Jurkat, Clone E6-1 (cell line): ENCODE measurements at regions not wholly inside any gene's neighbourhood (a gene's known extent, or its start where the extent isn't known, plus 50 kb on each side); places are given as distances from the start of the nearest gene placed in this dataset.

Source experiments
- DNase-seq: peaks from one replicate; pipeline ENCODE4 v3.0.0-alpha.2; 2011; ENCODE audit warnings: low read depth, low spot score
- H3K4me3 ChIP-seq: 2 replicates; pipeline ENCODE4 v1.5.1; 2011; ENCODE audit warnings: mild to moderate bottlenecking, low read length, control low read depth, moderate library complexity

GRCh38 chr7:15920953-15921352 lies 234.5 kb upstream of the MEOX2 start:
- H3K4me3 ChIP-seq = no peak overlapping the region
- no peak for DNase-seq

DNA sequence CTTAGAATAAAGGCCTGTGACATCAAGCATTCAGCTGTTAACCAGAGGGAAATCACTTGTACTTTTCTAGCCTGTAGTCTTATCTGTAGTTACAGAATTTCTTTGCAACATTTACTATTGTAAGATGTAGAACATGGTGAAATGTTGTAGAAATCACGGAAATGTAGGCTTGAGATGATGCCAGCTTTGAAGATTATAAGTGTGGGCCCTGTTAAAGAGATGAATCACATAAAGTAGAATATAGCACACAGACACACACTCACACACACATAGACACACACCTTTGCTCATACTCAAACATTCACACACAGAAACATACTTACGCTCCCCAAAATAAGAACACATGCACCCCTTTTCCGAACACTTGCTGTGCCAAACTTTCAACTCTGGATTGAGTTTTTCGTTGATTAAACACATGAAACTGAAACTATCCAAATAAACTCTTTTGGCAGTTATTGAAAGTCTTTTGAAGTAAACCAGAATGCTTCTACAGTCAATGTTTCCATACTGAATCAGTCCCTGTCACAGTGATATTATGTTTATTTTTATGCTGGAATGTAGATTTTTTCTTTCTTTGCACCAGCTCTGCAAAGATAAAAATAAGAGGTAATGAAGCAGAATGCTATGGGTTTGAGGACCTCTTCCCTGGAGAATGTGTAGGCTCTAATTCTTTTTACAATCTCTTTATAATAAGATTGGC lies 230.3 kb upstream of the MEOX2 start:
- no peak overlapping the region for H3K4me3 ChIP-seq
- no peak for DNase-seq

GRCh38 chr7:15915686-15916293 lies 229.3 kb upstream of the MEOX2 start:
- no peak overlapping the region for H3K4me3 ChIP-seq
- no peak for DNase-seq

- H3K4me3 ChIP-seq = no peak overlapping the region
- DNase-seq = no peak
These were observed 228.1 kb upstream of the MEOX2 start for GRCh38 chr7:15914611-15915010.

DNA sequence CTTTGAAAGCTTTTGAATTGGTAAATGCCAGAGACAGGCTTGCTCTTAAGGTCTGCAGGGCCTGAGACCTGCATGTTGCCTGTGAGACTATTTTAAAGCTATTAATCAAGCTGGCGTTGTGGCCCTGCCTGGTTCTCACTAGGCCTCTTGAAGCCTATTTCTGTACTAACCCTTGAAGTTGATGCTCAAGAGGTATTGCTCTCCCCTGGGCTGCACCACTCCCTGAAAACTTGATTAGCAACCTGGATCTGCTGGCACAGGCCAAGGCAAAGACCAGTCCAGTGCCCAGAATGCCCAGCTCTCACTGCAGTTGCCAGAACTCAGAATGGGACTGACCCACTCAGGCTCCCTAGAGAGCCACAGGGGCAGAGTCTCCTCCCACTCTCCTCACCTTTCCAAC lies 220.0 kb upstream of the MEOX2 start:
- no peak overlapping the region for H3K4me3 ChIP-seq
- no peak for DNase-seq

DNA sequence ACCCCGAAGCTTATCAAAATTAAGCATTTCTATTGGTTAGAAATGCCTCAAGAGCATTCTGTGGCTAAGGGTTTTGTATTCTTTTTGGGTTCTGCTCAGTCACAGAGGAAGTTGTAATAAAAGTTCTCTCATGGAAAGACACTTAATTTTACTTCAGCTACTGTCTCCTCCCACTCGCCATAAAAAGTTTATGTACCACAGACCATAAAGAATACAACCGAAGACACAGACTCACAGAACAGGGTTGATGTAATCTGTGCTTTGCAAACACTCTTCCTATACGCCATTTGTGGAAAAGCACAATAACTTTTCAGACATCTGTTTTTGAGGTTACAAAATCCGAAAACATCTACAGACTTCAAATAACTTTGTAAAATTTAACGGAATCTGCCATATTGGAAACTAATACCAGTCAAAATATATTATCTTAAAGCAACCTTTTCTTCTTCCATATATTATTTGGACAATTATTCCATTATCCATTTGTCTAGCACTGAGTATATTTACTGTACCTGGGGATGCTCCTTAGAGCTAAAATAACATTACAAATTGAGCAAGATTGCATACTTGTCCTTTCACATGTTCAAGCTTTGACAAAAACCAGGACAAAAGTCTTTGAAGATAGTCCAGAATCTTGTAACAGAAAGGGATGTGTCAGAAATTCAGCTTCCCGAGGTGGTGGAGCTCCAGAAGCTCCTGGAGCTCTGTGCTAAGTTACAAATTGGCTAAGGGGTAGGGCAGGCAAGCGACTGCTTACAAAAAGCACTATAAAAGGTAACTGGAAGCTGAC lies 219.0 kb upstream of the MEOX2 start:
- H3K4me3 ChIP-seq = no peak overlapping the region
- DNase-seq = no peak

DNA sequence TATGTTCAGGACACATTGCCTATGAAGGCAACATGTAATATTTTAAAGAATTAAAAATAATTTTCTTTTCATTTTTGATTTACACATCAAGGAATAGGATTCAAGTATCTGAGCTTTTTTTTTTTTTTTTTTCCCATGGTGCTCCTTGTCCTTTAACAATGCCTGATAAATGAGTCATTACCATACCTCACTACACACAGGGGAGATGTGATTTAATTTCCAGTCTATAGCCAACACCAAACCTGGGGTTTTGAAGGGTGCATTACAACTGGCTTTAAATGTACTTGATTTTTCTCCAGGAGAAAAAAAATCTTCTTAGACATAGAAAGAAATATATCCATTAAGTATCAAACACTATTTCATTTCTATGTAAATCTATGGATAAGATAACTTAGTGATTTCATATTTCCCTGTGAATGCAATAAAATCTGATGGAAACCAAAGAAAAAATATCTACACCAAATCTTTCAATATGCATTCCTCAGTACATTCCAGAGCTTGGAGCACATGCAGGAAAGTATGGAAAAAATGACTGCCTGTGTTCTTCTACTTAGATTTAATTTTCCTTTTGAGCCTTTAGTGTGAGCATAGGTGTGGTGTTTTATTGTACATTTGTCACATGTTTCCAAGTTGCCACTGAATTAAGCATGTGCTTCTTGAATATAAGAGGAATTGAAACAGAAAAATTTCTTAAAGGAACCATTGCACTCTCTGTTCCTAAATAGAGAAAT lies 204.8 kb upstream of the MEOX2 start:
- no peak overlapping the region for H3K4me3 ChIP-seq
- DNase-seq = no peak

GRCh38 chr7:15889507-15889906 lies 203.0 kb upstream of the MEOX2 start:
- DNase-seq = no peak
- H3K4me3 ChIP-seq = no peak overlapping the region

- H3K4me3 ChIP-seq = no peak overlapping the region
- DNase-seq = no peak
These were observed 201.6 kb upstream of the MEOX2 start for GRCh38 chr7:15888090-15888489.

DNA sequence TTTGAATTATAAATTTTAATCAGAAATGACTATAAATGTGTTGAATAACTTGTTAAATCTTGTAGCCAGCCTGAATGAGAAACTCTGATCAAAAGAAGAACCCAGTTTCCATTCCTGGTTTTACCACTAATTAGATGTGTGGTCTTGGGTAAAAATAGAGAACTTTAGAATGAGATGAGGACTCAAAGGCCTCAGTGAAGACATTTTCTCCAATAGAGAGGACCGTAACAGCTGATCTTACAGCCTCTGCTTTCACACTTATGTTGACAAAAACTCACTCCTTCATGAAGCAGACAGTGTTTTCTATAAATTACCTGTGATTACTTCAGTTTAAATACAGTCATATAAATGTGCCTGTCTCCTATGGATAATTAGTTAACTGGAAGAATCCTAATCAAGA lies 200.1 kb upstream of the MEOX2 start:
- no peak overlapping the region for H3K4me3 ChIP-seq
- no peak for DNase-seq

DNA sequence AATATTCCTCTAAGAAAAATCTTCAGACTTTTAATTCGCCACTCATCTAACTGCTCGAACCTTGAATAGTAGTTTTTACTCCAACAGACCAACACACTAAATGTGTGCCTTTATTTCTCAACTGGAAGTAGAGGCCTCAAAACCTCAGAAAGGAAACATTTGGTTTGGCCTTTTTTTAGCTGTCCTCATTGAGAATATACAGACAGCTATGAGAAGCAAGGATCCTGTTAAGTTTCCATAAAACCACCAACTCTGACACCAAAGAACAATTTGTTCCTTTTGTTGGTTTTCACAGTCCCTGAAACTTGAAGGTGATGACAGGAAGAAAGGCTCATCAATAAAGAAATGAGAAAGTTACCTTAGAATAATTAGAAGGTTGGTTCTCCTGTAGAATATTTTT lies 199.2 kb upstream of the MEOX2 start:
- DNase-seq = no peak
- no peak overlapping the region for H3K4me3 ChIP-seq

GRCh38 chr7:15874774-15875173 lies 188.3 kb upstream of the MEOX2 start:
- DNase-seq = no peak
- no peak overlapping the region for H3K4me3 ChIP-seq

DNA sequence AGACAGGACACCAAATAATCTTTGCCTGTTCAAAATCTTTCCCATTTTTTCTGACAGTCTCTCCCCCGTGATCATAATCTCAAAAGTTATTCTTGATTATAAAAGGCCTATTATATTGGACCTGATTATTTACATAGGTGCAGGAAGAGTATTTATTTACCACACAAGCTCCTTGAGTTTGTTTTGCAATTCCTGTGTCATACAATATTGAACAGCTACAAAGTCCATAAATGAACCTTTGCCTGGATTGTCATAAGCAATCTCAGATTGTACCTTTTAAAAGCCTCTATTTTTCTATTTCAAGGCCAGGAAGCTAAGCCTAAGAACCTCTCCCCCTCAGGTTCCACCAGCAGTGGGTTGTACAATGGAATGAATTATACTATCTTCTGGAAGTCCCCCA lies 183.9 kb upstream of the MEOX2 start:
- no peak for DNase-seq
- no peak overlapping the region for H3K4me3 ChIP-seq

DNA sequence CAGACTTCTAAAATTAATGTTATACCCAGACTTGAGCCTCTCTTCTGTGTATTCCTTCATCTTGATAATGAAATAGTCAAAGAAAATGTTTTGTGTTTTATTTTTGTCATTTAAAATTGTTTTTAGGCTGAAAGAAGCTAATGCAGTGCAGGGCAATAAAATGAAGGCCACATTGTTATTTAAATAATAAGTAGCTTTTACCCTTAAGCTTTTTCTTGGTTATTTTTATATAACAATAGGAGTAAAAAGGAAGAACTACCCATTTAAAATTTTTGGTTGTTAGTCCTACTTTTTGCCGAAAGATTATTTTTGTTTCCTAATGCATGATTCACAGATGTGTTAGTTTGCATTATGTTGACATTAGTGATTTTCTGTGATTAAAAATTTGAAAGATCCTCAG lies 181.0 kb upstream of the MEOX2 start:
- H3K4me3 ChIP-seq = no peak overlapping the region
- DNase-seq = no peak

- no peak for DNase-seq
- no peak overlapping the region for H3K4me3 ChIP-seq
These were observed 180.3 kb upstream of the MEOX2 start for GRCh38 chr7:15866753-15867152.

DNA sequence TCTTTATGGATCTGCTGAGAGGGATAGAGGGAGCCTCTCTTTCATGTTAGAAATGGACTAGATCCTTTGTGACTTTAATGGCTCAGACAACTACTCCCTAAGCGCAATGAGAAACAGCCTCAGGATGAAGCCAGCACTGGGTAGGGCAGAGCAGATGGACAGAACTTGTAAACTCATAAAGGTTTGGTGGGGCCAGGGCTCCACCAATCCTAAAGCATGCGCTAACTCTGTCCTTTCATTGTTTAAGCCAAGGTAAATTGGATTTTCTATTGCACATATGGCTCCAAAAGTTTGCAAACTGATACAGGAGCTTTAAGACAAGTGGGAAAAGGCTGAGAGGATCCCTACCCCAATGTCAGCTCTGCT lies 178.1 kb upstream of the MEOX2 start:
- H3K4me3 ChIP-seq = no peak overlapping the region
- DNase-seq = no peak

DNA sequence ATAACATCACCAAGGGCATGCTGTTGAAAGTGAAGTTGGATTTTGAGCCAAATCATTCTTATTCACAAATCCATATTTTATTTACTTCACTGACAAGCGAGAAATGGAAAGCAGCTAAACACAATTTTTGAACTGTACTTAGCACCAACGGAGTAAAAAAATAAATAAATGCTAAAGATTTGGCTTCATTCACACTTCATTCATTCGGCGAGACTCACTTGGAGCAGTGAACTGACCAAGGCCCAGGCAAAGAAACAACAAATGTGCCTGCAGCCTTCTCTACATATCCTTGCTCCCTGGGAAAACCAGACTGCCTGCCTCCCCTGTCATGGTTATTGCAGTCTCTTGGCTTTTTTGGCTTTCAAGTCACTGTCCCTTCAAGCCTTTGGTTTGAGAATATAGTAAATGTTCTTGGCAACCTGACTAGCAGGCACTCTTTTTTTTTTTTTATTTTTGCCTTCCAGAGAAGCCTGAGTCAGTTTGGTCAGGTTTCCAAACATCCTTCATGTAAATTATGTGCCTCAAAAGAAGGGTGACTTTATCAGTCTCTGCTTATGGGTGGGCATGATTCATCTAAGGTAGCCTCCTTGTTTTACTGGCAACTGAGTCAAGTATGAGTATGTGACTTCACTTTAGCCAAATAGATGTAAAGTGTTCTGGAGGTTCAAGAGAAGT lies 177.6 kb upstream of the MEOX2 start:
- DNase-seq = no peak
- no peak overlapping the region for H3K4me3 ChIP-seq

DNA sequence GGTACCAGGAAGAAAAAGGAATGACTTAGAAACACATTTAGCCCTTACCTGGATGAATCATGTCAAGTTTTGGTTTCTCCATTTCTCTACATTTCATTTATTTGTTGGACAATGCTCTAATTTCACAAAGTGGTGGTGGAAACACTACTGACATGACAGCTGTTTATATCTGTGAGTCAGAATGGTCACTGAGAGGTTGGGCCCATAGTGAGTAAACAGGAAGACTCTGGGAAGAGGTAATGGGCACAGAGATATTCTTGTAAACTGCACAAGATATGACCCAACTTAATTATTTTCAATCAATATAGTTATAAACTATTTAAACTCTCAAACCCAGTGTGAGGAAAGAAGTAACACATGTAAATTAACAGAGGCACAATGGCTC lies 176.3 kb upstream of the MEOX2 start:
- DNase-seq = no peak
- H3K4me3 ChIP-seq = no peak overlapping the region

DNA sequence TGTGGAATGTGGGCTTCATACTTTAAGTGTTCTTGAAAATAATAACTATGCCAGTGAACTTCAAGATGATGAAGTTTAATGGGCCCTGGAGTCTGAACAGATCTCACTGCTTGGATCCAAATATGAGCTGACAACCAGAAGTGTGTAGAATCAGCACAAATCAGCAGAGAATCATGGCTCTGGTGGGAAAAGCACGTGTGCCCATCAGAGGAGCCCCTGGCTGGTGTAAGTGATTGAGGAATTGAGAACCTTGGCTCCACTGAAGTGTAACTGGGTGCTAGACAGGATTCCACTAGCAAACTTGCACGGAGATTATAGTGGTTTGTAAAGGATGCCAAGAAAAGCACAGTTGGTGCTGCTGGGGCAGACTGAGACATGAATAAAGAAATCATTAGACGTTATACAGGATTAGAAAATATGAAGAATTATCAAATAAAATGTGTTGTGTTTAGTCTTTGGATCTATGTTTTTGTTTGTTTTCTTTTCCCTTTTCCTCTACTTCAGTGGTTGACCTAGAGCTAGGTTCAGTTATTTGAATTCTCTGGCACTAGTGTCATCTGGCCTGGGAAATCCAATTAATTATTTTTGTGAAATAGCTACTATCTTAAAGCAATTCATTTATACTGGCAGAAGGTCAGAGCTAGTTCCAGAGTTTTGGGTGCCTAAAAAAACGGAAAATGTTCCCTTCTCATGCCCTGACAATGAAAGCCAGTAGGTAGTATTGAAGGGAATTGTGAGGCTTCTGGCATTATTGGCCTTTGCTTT lies 175.7 kb upstream of the MEOX2 start:
- no peak for DNase-seq
- H3K4me3 ChIP-seq = no peak overlapping the region
